ENCODE measurements at regions not wholly inside any gene's neighbourhood (a gene's known extent, or its start where the extent isn't known, plus 50 kb on each side); places are given as distances from the start of the nearest gene placed in this dataset.

- no peak for TF ChIP-seq EZH2 (IDR thresholded peaks at IDR 0.05; ENCODE audit: insufficient read depth, poor library complexity, severe bottlenecking)
- no peak for TF ChIP-seq EZH2phosphoT487 (IDR thresholded peaks at IDR 0.05; ENCODE audit: insufficient read depth, low read depth)
Observed at GRCh38 chr7:126166645-126167044, 1086.1 kb downstream of the GRM8 start.
